D721Med (cell line): ENCODE measurements at regions not wholly inside any gene's neighbourhood (a gene's known extent, or its start where the extent isn't known, plus 50 kb on each side); places are given as distances from the start of the nearest gene placed in this dataset.
"Not testable (repeated sequence)": the region's sequence is repeated elsewhere in the genome, so short reads cannot be mapped to it uniquely, and the experiment has no call there.

ENCODE experiments used
- DNase-seq: peaks from one replicate; pipeline ENCODE4 v3.0.0; 2011; ENCODE audit warnings: low spot score; ENCODE audit not compliant: insufficient read length
- FAIRE-seq: peaks from 2 replicates; lab custom pipeline; 2011; peaks lifted over from hg19 to GRCh38; lab: Jason Lieb, UNC
- CTCF ChIP-seq: IDR thresholded peaks from 2 replicates; pipeline ENCODE4 v1.5.1; 2012; ENCODE audit warnings: mild to moderate bottlenecking, control low read depth; ENCODE audit not compliant: insufficient read depth; ENCODE audit errors: missing control alignments

DNA sequence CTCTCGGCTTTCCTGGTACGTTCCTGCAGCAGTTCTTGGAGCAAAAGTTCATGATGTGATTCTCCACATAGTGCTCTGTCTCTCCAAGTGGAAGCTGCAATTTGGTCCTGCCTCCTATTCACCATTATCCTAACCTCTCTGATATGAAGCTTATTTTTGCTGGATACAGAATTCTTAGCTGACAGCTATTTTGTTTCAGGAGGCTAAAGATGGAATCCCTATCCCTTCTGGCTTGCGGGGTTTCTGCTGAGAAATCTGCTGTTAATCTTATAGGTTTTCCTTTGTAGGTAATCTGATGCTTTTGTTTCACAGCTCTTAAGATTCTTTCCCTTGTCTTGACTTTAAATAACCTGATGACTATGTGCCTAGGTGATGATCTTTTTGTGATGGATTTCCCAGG, 181.6 kb upstream of the VLDLR start:
- DNase-seq (no peak), FAIRE-seq (no peak)
- TF ChIP-seq CTCF = no peak

DNA sequence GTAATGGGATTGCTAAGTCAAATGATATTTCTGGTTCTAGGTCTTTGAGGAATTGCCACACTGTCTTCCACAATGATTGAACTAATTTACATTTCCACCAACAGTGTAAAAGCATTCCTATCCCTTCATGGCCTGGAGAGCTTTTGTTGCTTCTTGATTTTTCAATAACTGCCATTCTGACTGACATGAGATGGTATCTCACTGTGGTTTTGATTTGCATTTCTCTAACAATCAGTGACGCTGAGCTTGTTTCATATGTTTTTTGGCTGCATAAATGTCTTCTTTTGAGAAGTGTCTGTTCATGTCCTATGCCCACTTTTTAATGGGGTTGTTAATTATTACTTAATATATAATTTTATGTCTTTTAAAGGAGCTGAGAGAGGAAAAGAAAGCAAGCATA, 177.7 kb upstream of the VLDLR start:
- not testable (repeated sequence) for FAIRE-seq, DNase-seq

- no peak for FAIRE-seq
- TF ChIP-seq CTCF = no peak
These were observed 173.3 kb upstream of the VLDLR start for GRCh38 chr9:2448193-2448738.

GRCh38 chr9:2453106-2453505, 168.5 kb upstream of the VLDLR start:
- TF ChIP-seq CTCF = no peak
- FAIRE-seq = no peak

More at GRCh38 chr9:2448193-2448738, 173.3 kb upstream of the VLDLR start:
- no peak for DNase-seq

GRCh38 chr9:2453701-2454100, 167.9 kb upstream of the VLDLR start:
- no peak for FAIRE-seq
- TF ChIP-seq CTCF = no peak
- DNase-seq = no peak

More at GRCh38 chr9:2453106-2453505, 168.5 kb upstream of the VLDLR start:
- DNase-seq = no peak

DNA sequence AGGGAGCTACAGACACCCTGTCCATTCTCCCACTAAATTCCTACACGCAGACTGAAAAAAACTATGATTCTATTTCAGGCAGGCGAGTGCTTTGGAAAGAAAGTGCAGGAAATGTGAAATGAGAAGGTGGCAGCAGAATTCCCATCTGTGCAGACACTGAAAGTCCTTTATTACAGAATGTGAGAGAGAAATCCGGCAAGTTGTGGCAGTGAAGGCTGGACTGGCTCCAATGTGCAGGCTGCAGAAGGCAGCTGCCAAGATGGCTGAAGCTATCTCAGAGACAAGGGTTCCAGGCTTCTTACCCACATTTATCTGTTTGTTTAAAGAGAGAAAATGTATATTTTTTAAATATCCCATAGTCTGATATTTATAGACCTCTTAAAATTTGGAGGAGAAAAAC, 161.8 kb upstream of the VLDLR start:
- FAIRE-seq = no peak
- TF ChIP-seq CTCF = no peak
- DNase-seq = no peak

DNA sequence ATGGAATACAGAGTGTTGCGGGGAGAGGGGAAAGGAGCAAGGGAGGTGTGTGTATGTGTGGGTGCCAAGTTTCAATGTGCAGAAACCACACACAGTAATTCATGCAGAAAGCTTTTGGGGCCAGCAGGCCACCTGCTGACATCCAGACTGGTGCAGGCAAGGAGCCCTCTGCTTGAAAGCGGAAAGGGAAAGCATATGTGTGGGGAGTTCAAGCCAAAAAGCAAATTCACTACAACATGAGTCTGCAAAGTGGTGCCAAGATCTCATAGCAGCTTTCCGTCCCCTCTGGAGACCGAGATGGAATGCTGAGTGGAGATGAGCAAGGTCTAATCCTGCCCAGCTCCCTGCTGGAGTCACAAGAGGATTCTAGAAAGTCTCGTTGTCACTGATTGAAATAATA, 159.7 kb upstream of the VLDLR start:
- no peak for FAIRE-seq
- TF ChIP-seq CTCF = no peak
- no peak for DNase-seq

GRCh38 chr9:2464624-2465023, 157.0 kb upstream of the VLDLR start:
- DNase-seq (no peak), FAIRE-seq (no peak)
- no peak for TF ChIP-seq CTCF
